ENCODE measurements at regions not wholly inside any gene's neighbourhood (a gene's known extent, or its start where the extent isn't known, plus 50 kb on each side); places are given as distances from the start of the nearest gene placed in this dataset.

DNA sequence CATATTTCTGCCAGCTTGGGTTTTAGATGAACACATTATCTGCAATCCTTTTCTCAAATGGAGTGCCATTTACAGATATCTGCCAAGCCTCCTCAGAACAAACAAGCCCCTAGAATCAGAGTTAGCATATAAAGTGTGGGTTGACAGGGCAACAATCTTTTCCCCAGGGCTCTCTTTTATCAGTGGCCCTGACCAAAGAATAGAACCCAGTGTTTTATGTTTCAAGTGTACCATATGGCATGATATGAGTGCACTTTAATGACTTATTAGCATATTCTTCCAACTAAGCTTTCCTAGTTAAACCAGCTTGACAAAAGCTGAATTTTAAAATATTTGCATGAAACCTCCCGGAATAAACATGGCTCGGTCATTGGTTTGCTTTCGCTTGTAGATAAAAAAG lies 57.3 kb downstream of the EVX1 start:
- Histone ChIP-seq H3K4me3 (ENCODE audit: low read length) (no peak overlapping the region), H3K9ac (ENCODE audit: low read length) (no peak overlapping the region), H3K4me1 (ENCODE audit: control insufficient read depth, insufficient read depth, low read length) (peaks cover 4% of the 10 kb centered on the region), H3K36me3 (ENCODE audit: control insufficient read depth, insufficient read depth, low read length, severe bottlenecking) (no peaks in the 10 kb centered on the region), H3K9me3 (ENCODE audit: control insufficient read depth, low read length) (no peaks in the 10 kb centered on the region), H3K27me3 (replicated peaks; ENCODE audit: control insufficient read depth, insufficient read depth, low read length) (no peaks in the 10 kb centered on the region)
- DNase-seq (ENCODE audit: low read depth) = no peak

DNA sequence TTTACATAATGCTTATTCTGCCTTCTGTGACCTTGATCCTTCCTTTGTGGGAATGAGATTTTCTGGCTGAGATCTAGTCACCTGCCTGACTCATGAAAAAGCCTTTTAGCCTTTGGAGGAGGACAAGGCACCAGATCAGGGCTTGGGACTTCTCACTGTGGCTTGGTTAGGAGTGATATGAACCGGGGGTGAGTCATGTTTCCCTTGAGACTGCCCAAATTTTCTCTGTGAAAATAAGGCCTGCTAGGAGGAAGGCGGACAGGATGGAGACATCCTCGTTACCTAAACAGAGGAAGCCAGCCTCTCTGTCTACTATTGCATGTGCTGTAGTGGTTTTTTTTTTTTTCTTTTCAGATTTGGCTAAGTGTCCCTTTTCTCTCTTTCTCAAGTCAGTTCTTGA lies 57.8 kb downstream of the EVX1 start:
- Histone ChIP-seq H3K9ac (ENCODE audit: low read length) (no peak overlapping the region), H3K4me3 (ENCODE audit: low read length) (no peak overlapping the region), H3K4me1 (ENCODE audit: control insufficient read depth, insufficient read depth, low read length) (peaks cover 4% of the 10 kb centered on the region), H3K9me3 (ENCODE audit: control insufficient read depth, low read length) (no peaks in the 10 kb centered on the region), H3K27me3 (replicated peaks; ENCODE audit: control insufficient read depth, insufficient read depth, low read length) (no peaks in the 10 kb centered on the region), H3K36me3 (ENCODE audit: control insufficient read depth, insufficient read depth, low read length, severe bottlenecking) (no peaks in the 10 kb centered on the region)
- no peak for DNase-seq (ENCODE audit: low read depth)

- DNase-seq (ENCODE audit: low read depth) = no peak
- Histone ChIP-seq H3K36me3 (ENCODE audit: control insufficient read depth, insufficient read depth, low read length, severe bottlenecking) (no peaks in the 10 kb centered on the region), H3K4me1 (ENCODE audit: control insufficient read depth, insufficient read depth, low read length) (peaks cover 4% of the 10 kb centered on the region), H3K9ac (ENCODE audit: low read length) (no peak overlapping the region), H3K27me3 (replicated peaks; ENCODE audit: control insufficient read depth, insufficient read depth, low read length) (no peaks in the 10 kb centered on the region), H3K4me3 (ENCODE audit: low read length) (no peak overlapping the region), H3K9me3 (ENCODE audit: control insufficient read depth, low read length) (no peaks in the 10 kb centered on the region)
Measured at GRCh38 chr7:27302590-27302989, 60.0 kb downstream of the EVX1 start.

GRCh38 chr7:27303026-27303425 lies 60.4 kb downstream of the EVX1 start:
- H3K27me3 ChIP-seq (replicated peaks; ENCODE audit: control insufficient read depth, insufficient read depth, low read length) = no peaks in the 10 kb centered on the region
- H3K4me1 ChIP-seq (ENCODE audit: control insufficient read depth, insufficient read depth, low read length) = peaks cover 4% of the 10 kb centered on the region
- no peaks in the 10 kb centered on the region for H3K9me3 ChIP-seq (ENCODE audit: control insufficient read depth, low read length)

DNA sequence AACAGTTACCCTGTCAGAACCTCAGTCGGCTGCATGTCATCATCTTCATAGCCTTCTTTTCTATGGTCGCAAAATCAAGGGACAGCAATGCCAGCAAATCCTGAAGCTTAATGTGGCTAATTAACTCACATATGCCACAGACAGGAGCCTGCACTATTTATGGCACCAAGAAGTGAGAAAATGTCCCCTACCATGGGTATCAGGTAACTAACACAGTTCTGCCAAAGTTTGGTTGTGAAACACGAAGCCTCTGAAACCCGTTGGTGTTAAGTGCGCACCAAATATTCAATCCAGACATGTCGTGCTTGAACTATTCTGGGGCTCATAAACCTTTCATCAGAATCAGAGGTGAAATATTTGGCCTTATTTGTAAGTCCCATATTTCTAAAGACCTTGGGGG lies 63.3 kb downstream of the EVX1 start:
- Histone ChIP-seq H3K36me3 (ENCODE audit: control insufficient read depth, insufficient read depth, low read length, severe bottlenecking) (no peaks in the 10 kb centered on the region), H3K27me3 (replicated peaks; ENCODE audit: control insufficient read depth, insufficient read depth, low read length) (no peaks in the 10 kb centered on the region), H3K4me1 (ENCODE audit: control insufficient read depth, insufficient read depth, low read length) (no peaks in the 10 kb centered on the region), H3K9ac (ENCODE audit: low read length) (no peak overlapping the region), H3K4me3 (ENCODE audit: low read length) (no peak overlapping the region), H3K9me3 (ENCODE audit: control insufficient read depth, low read length) (no peaks in the 10 kb centered on the region)
- no peak for DNase-seq (ENCODE audit: low read depth)

More at GRCh38 chr7:27303026-27303425, 60.4 kb downstream of the EVX1 start:
- no peak for DNase-seq (ENCODE audit: low read depth)
- Histone ChIP-seq H3K9ac (ENCODE audit: low read length) (no peak overlapping the region), H3K4me3 (ENCODE audit: low read length) (no peak overlapping the region), H3K36me3 (ENCODE audit: control insufficient read depth, insufficient read depth, low read length, severe bottlenecking) (no peaks in the 10 kb centered on the region)

- H3K36me3 ChIP-seq (ENCODE audit: control insufficient read depth, insufficient read depth, low read length, severe bottlenecking) = no peaks in the 10 kb centered on the region
- H3K4me3 ChIP-seq (ENCODE audit: low read length) = no peak overlapping the region
- no peak for DNase-seq (ENCODE audit: low read depth)
- H3K9me3 ChIP-seq (ENCODE audit: control insufficient read depth, low read length) = no peaks in the 10 kb centered on the region
- no peaks in the 10 kb centered on the region for H3K27me3 ChIP-seq (replicated peaks; ENCODE audit: control insufficient read depth, insufficient read depth, low read length)
- H3K9ac ChIP-seq (ENCODE audit: low read length) = no peak overlapping the region
- H3K4me1 ChIP-seq (ENCODE audit: control insufficient read depth, insufficient read depth, low read length) = peaks cover 31% of the 10 kb centered on the region
Measured at GRCh38 chr7:27312820-27313219, 70.2 kb downstream of the EVX1 start.

DNA sequence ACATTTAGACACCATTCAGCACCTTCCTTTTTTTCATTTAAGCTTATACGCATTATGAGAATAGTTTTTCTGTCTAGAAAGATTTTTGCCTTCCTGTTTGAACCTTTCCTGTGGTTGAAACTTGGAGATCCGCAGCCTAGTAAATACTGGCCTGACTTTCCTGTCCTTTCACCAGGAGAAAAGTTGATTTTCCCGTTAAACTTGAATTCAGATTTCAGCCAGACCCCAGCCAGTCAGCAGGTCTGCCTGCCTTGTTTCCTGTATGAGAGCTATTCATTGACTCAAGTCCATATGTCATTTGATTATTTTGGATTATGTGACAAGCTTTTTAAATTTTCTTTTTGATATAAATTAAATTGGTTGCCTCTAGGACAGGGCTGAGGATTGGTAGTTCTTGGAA lies 71.5 kb downstream of the EVX1 start:
- no peaks in the 10 kb centered on the region for H3K36me3 ChIP-seq (ENCODE audit: control insufficient read depth, insufficient read depth, low read length, severe bottlenecking)
- H3K9me3 ChIP-seq (ENCODE audit: control insufficient read depth, low read length) = peaks cover 8% of the 10 kb centered on the region
- DNase-seq (ENCODE audit: low read depth) = no peak
- H3K9ac ChIP-seq (ENCODE audit: low read length) = no peak overlapping the region
- no peaks in the 10 kb centered on the region for H3K27me3 ChIP-seq (replicated peaks; ENCODE audit: control insufficient read depth, insufficient read depth, low read length)
- no peak overlapping the region for H3K4me3 ChIP-seq (ENCODE audit: low read length)
- H3K4me1 ChIP-seq (ENCODE audit: control insufficient read depth, insufficient read depth, low read length) = peaks cover 31% of the 10 kb centered on the region

- Histone ChIP-seq H3K9me3 (ENCODE audit: control insufficient read depth, low read length) (peaks cover 14% of the 10 kb centered on the region), H3K4me3 (ENCODE audit: low read length) (no peak overlapping the region), H3K27me3 (replicated peaks; ENCODE audit: control insufficient read depth, insufficient read depth, low read length) (no peaks in the 10 kb centered on the region), H3K4me1 (ENCODE audit: control insufficient read depth, insufficient read depth, low read length) (peaks cover 31% of the 10 kb centered on the region), H3K9ac (ENCODE audit: low read length) (no peak overlapping the region), H3K36me3 (ENCODE audit: control insufficient read depth, insufficient read depth, low read length, severe bottlenecking) (no peaks in the 10 kb centered on the region)
- no peak for DNase-seq (ENCODE audit: low read depth)
Measured at GRCh38 chr7:27315066-27315465, 72.5 kb downstream of the EVX1 start.

GRCh38 chr7:27316311-27316710 lies 73.7 kb downstream of the EVX1 start:
- no peak for DNase-seq (ENCODE audit: low read depth)
- Histone ChIP-seq H3K4me1 (ENCODE audit: control insufficient read depth, insufficient read depth, low read length) (peaks cover 31% of the 10 kb centered on the region), H3K9me3 (ENCODE audit: control insufficient read depth, low read length) (peaks cover 14% of the 10 kb centered on the region)

DNA sequence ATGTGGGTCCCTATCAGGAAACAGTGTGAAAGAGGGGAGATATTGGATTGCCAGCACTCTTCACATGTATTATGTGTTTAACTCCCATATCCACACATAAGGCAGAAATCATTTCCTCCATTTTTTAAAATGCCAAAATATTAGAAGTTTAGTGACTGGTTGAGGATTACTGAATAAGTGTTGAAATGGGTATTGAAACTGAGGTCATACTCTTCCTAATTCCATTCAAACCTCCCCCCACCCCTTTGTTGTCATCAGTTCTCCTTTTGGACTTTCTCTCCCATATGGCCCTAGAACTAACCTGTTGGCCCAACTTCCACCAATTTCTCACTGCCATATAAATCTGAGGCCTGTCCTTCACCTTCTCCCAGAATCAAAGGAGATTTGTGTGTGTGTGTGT lies 81.6 kb downstream of the EVX1 start:
- peaks cover 5% of the 10 kb centered on the region for H3K9me3 ChIP-seq (ENCODE audit: control insufficient read depth, low read length)
- H3K4me3 ChIP-seq (ENCODE audit: low read length) = no peak overlapping the region
- DNase-seq (ENCODE audit: low read depth) = no peak
- no peaks in the 10 kb centered on the region for H3K27me3 ChIP-seq (replicated peaks; ENCODE audit: control insufficient read depth, insufficient read depth, low read length)
- no peak overlapping the region for H3K9ac ChIP-seq (ENCODE audit: low read length)
- H3K36me3 ChIP-seq (ENCODE audit: control insufficient read depth, insufficient read depth, low read length, severe bottlenecking) = no peaks in the 10 kb centered on the region
- H3K4me1 ChIP-seq (ENCODE audit: control insufficient read depth, insufficient read depth, low read length) = peaks cover 3% of the 10 kb centered on the region

More at GRCh38 chr7:27316311-27316710, 73.7 kb downstream of the EVX1 start:
- no peaks in the 10 kb centered on the region for H3K36me3 ChIP-seq (ENCODE audit: control insufficient read depth, insufficient read depth, low read length, severe bottlenecking)
- H3K9ac ChIP-seq (ENCODE audit: low read length) = peak overlapping the region; percentile 54
- H3K27me3 ChIP-seq (replicated peaks; ENCODE audit: control insufficient read depth, insufficient read depth, low read length) = no peaks in the 10 kb centered on the region
- H3K4me3 ChIP-seq (ENCODE audit: low read length) = peak overlapping the region; percentile 54

GRCh38 chr7:27329909-27330308 lies 87.3 kb downstream of the EVX1 start:
- Histone ChIP-seq H3K4me1 (ENCODE audit: control insufficient read depth, insufficient read depth, low read length) (peaks cover 12% of the 10 kb centered on the region), H3K4me3 (ENCODE audit: low read length) (no peak overlapping the region), H3K36me3 (ENCODE audit: control insufficient read depth, insufficient read depth, low read length, severe bottlenecking) (no peaks in the 10 kb centered on the region), H3K27me3 (replicated peaks; ENCODE audit: control insufficient read depth, insufficient read depth, low read length) (no peaks in the 10 kb centered on the region), H3K9ac (ENCODE audit: low read length) (no peak overlapping the region), H3K9me3 (ENCODE audit: control insufficient read depth, low read length) (peaks cover 11% of the 10 kb centered on the region)
- DNase-seq (ENCODE audit: low read depth) = no peak

DNA sequence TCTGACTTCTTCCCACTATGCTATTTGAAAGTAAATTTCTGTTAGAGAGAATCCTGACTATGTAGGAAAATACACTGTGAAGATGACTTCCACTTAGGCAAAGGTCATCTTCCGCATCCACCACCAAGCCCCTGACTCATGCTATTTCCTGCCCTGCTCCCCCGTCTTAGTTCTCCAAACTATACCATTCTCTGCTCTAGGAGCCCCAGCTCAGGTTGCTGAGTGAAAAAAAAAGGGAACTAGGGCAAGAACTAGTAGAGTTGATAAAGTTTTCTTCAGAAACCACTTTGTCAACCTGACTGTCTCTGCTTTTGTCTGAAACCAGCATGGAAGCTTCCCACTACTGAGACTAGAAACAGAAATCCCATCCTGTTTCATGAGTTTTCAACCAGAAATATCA lies 96.9 kb downstream of the EVX1 start:
- no peak for DNase-seq (ENCODE audit: low read depth)
- H3K4me3 ChIP-seq (ENCODE audit: low read length) = no peak overlapping the region
- H3K4me1 ChIP-seq (ENCODE audit: control insufficient read depth, insufficient read depth, low read length) = peaks cover 3% of the 10 kb centered on the region
- no peak overlapping the region for H3K9ac ChIP-seq (ENCODE audit: low read length)
- no peaks in the 10 kb centered on the region for H3K9me3 ChIP-seq (ENCODE audit: control insufficient read depth, low read length)
- no peaks in the 10 kb centered on the region for H3K27me3 ChIP-seq (replicated peaks; ENCODE audit: control insufficient read depth, insufficient read depth, low read length)
- no peaks in the 10 kb centered on the region for H3K36me3 ChIP-seq (ENCODE audit: control insufficient read depth, insufficient read depth, low read length, severe bottlenecking)

Data from adipocyte (in vitro differentiated cells).